CD4-positive, alpha-beta T cell treated with Interleukin-4 for 1 hour (primary cell): ENCODE measurements at regions not wholly inside any gene's neighbourhood (a gene's known extent, or its start where the extent isn't known, plus 50 kb on each side); places are given as distances from the start of the nearest gene placed in this dataset.
"Not testable (repeated sequence)": the region's sequence is repeated elsewhere in the genome, so short reads cannot be mapped to it uniquely, and the experiment has no call there.

Experiments
- DNase-seq, 2 donors: peaks; one replicate each; pipeline ENCODE4 v3.0.0-alpha.2; 2020 to 2022

DNA sequence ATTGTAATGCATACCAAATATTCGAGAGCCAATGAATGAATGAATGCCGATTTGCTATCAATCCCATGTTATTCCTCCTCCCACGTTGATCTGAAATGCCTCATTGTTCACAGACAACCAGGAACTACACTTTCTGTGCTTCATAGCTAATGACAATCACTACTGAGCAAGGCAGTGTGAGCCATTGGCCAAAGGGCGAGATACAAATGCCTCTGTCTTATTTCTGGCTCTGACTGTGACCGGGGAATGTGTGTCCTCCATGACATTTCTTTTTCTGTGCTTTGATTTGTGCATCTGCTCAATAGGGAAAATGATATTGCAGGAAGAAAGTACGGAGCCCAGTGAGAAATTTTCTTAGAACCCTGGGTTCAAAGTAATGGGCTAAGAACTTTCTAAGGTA, 217.1 kb downstream of the CXCL12 start:
- DNase-seq = no peak

DNA sequence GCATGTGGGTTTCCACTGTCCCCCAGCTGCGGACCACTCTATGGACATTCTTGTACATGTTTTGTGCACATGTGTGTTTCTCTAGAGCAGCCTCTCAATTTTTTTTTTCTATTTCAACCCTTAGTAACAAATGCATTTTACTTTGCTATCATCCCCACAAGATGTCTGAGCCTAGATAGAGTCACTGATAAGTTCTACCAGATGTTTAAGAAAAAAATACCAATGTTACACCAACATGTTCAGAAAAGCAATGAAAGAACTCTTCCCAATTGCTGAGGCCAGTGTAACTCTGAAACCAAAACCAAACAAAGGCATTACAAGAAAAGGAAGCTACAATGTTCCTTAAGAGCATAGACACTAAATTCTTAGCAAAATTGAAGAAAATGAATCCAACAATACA, 218.5 kb downstream of the CXCL12 start:
- DNase-seq = no peak

DNA sequence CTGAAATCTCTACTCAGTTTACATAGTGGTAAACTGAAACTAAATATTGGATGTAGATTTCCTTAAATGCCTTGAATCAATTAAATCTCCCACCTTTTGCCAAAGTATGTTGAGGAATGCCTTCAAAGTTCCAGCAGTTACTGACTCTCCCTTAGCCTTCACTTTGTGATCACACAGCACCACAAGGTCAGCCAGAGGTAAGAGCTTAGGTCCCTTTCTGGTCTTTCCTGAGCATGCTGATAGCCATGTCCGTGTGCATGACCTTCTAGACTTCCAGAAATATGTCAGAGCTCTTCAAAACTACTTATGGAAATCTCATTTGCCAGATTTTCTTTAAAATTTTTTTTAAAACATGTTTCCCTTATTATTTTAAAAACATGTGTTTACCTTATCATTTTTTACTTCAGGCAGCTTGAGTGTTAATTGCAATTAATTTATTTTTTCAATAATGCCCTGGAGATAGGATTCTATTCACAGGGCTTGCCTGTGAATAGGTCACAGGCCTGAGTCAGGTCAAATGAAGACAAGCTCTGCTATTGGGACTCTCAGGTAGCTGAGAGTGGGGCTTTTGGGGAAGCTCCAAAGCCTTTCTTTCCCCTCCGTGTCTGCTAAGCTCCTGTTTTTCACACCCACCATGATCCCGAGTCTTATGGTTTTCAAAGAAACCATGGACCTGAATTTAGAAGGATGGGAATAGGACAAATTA, 220.5 kb downstream of the CXCL12 start:
- no peak for DNase-seq

- DNase-seq = no peak
Measured at GRCh38 chr10:44161184-44161583, 223.7 kb downstream of the CXCL12 start.

- DNase-seq = no peak
Measured at GRCh38 chr10:44157574-44157973, 227.3 kb downstream of the CXCL12 start.

GRCh38 chr10:44154956-44155355, 229.9 kb downstream of the CXCL12 start:
- no peak for DNase-seq

DNA sequence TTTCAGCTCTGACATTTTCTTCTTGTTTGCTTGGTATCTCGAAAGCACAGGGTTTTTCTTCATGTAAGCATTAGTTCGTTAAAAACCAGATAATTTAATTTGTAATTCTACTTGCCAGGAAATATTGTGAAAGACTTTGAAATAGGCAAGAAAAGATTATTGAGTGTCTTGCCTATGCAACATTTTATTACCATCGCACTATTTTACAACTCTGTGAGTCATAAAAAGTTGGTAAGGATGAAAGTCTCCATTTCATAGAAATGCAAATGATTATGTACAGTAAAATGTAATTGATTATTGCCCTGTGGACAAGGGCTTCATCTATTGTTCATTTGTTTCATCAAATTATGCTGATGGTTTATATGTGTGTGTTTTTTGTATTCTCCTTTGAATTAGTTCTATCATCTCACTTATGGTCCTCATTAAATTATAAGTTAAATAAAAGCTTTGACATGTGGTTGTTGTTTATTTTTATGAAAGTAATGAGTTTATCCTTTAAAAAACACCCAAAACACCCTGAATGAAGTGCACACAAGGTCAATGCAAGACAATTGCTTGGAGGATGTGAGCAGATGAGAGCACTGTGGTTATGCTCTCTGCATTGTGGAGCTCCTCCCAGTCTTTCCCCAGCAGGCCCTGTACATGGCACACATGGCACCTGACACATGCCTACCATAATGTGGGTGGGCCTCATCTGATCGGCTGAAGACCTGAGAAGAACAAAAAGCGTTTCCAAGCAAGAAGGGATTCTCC, 230.8 kb downstream of the CXCL12 start:
- no peak for DNase-seq

- DNase-seq = no peak
Measured at GRCh38 chr10:44143556-44143955, 241.3 kb downstream of the CXCL12 start.

DNA sequence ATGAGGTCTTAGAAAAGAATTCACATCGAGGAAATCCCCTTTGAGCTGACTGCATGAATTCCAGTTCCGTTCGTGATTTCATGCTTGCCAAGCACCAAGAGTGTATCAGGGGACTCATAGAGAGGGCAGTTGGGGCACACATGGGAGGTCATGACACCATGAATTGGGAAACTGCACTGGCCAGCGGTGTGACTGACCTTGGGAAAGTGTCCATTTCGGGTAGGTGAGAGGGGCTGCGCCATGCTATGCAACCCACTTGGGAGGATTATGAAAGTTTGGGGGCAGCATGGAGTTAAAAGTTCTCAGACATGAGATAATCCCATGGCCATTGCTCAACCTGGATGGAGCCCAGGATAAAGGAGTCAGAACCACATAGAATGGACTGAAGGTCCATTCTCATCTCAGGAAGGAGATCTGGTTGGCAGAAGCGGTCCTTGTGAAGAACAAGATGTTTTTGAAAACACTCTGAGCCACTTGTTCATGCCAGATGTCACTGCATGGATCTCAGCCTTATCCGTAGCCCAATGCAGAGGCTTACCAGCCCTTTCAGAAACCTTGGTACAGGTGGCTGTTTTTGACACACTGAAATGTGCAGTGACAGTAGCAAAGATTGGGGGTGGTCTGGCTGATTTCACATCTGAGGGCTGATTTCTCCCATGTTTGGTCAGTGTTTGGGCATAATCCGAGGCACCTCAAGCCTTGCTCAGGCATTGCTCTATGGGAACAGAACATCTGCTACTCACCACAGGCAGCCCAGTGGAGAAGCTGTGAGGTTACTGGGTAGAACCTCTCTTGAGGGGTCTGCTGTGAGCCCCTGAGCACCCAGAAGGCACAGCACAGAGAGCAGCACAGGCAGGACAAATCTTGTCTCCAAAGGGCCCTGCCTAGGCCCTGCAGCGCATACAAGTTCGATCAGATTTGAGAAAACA, 252.3 kb downstream of the CXCL12 start:
- DNase-seq = no peak

DNA sequence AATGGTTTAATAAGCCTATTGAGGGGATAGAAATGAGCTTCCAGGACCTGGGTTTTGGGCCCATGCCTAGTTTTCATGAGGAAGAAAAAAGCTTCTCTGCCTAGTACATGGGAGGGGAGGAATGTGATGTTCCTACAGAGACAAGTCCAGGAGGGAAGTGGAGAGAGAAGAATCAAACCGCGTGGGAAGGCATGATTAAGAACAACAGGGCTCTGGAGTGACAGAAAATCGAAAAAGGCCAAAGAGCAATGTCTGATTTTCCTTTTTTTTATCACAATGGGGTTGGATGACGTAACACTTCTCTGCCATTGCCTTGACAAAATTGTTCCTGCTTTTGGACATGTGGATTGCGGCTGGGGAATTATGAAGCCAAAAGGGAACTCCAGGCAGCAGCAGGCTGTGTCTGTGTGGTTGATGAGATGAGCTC, 258.6 kb downstream of the CXCL12 start:
- no peak for DNase-seq

DNA sequence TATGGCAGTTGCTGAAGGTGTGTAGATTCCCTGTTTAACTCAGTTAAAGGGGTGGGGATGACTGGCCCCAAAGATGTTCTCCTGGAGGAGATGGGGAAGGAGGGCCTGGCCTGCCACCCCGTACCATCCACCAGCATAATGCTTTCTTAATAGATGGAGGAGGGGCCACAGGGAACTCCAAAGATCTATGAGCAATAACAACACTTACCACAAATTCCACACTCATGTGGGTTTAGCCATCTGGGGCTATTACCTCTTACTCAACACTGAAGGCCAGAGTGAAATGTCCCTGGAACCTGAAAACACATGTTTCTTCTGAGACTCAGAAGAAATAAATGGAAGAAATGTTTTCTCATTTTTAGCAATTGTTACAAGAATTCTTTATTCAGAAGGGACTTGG, 259.0 kb downstream of the CXCL12 start:
- DNase-seq = no peak

GRCh38 chr10:44118500-44118899, 266.4 kb downstream of the CXCL12 start:
- DNase-seq = no peak

GRCh38 chr10:44116474-44116873, 268.4 kb downstream of the CXCL12 start:
- no peak for DNase-seq

- no peak for DNase-seq
Measured at GRCh38 chr10:44115516-44115915, 269.4 kb downstream of the CXCL12 start.

DNA sequence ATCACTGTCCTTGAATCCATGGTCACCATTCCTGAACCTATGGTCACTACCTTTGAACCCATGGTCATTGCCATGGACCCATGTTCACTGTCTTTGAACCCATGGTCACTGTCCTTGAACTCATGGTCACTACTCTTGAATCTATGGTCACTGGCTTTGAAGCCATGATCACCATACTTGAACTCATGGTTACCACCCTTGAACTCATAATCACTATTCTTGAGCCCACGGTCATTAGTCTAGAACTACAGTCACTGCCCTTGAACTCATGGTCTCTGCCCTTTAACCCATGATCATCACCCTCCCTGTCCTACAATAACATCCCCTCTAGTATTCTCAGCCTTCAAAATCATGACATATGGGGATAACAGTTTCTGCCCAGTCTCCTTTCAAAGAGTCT, 270.5 kb downstream of the CXCL12 start:
- no peak for DNase-seq

- not testable (repeated sequence) for DNase-seq
Measured at GRCh38 chr10:44112280-44112679, 272.6 kb downstream of the CXCL12 start.

GRCh38 chr10:44105696-44106095, 279.2 kb downstream of the CXCL12 start:
- no peak for DNase-seq

DNA sequence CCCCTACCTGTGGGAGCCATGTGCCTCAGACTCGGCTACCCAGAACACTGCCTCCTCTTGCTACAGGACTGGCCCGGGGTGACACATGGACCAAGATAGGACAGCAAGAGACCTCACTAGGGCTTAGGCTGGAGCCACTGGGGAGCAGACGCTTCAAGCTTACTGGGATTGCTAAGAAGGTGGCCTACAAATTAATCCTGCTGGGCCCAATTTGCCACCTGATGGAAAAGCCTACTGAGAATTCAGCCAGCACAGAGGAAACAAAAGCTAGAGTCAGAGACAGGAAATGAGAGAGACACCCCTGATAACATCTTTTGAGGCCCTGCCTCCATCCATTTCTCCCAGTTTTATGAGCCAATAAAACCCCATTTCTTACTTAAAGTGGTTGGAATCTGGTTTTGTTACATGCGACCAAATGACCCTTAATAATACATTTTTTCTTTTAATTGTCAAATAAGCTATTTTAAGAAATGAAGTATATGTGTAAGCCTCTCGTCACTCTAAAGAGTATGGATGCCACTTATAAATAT, 282.1 kb downstream of the CXCL12 start:
- no peak for DNase-seq

DNA sequence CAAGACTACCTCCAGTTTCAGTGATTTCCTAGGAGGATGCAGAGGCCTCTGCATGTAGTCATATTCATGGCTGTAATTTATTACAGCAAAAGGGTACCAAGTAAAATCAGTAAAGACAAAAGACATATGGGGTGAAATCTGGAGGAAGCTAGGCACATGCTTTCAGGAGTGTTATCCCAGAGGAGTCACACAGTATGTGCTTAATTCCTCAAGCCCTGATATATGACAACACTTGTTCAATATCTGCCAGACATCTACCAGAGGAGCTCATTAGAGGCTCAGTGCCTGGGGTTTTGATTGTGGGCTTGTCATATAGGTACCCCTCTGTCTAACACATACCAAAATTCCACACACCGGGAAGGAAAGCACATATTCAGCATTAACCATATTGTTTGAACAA, 283.8 kb downstream of the CXCL12 start:
- DNase-seq = no peak

- DNase-seq = no peak
Measured at GRCh38 chr10:44099511-44099910, 285.4 kb downstream of the CXCL12 start.

DNA sequence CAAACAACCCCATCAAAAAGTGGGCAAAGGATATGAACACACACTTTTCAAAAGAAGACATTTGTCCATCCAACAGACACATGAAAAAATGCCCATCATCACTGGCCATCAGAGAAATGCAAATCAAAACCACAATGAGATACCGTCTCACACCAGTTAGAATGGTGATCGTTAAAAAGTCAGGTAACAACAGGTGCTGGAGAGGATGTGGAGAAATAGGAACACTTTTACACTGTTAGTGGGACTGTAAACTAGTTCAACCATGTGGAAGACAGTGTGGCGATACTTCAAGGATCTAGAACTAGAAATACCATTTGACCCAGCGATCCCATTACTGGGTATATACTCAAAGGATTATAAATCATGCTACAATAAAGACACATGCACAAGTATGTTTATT, 288.7 kb downstream of the CXCL12 start:
- DNase-seq = not testable (repeated sequence)

DNA sequence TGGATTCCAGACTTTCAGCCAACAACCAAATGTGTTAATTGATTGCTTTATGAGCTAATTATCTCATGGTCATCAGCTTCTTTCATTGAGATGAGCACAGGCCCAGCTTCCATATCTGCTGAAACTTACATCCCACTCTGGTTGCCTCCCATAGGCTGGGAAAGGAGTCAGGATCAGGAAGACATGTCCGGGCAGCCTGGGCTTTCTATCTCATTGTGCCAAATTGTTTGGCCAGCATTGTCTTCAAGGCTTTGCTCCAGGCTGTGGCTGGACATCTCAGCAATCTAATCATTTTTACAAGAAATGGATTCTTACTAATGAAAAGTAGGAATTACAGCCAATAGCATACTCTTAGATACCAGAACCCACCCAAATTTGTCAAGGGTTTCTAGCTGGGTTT, 295.2 kb downstream of the CXCL12 start:
- no peak for DNase-seq

DNA sequence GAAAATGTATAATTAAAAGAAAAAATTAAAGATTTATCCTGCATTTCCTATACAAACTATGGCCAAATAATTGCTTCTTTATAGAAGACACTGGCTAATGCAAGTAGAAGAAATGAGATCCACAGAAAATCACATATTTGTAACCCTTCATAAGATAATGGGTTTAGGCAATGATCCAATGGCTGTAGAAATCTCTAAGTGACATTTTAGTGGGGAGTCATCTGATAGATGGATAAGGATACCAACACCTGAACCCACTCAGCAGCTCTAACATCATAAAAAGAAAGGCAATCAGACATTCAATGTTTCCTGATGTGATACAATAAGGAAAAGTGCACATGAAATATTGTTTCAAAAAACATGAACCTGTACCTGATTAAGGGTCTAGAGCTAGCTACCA, 297.5 kb downstream of the CXCL12 start:
- no peak for DNase-seq
